GM12878 (cell line): ENCODE measurements at regions not wholly inside any gene's neighbourhood (a gene's known extent, or its start where the extent isn't known, plus 50 kb on each side); places are given as distances from the start of the nearest gene placed in this dataset.

Experiments
- ASH2L ChIP-seq: fragments of 300-600, 200-600 bp; sonication (generic); IDR thresholded peaks from 2 replicates; pipeline ENCODE4 v1.6.1; 2017; ENCODE audit warnings: low read depth, mild to moderate bottlenecking, borderline replicate concordance
- EGR1 ChIP-seq, 2 experiments: IDR thresholded peaks; 1 replicate in 1 of 2; 2 replicates in 1 of 2; pipeline ENCODE4 v1.6.1; 2011 to 2012; ENCODE audit warnings: low read depth in 2 of 2, low read length in 2 of 2, borderline replicate concordance in 1 of 2, mild to moderate bottlenecking in 1 of 2, moderate library complexity in 1 of 2
- GATAD2B ChIP-seq: fragments of 450-650 bp; conservative IDR thresholded peaks from 2 replicates; pipeline ENCODE4 v1.6.1; 2017; ENCODE audit warnings: low read depth, mild to moderate bottlenecking, moderate library complexity
- NFYB ChIP-seq: IDR thresholded peaks from 2 replicates; pipeline ENCODE4 v1.6.1; 2011; ENCODE audit warnings: low read depth, mild to moderate bottlenecking, low read length, improper control_type of control experiment, moderate library complexity; ENCODE audit not compliant: insufficient read depth
- SPI1 ChIP-seq: IDR thresholded peaks from 2 replicates; pipeline ENCODE4 v1.6.1; 2011; ENCODE audit warnings: low read depth, mild to moderate bottlenecking, low read length, moderate library complexity, borderline replicate concordance; ENCODE audit not compliant: insufficient read depth
- ZBTB40 ChIP-seq: fragments of 450-650 bp; IDR thresholded peaks from 2 replicates; pipeline ENCODE4 v1.6.1; 2016; ENCODE audit warnings: mild to moderate bottlenecking, moderate library complexity, borderline replicate concordance

GRCh38 chr2:234133004-234133403 is 82.5 kb downstream of the SPP2 start:
- TF ChIP-seq NFYB, result no peak
- no peak for TF ChIP-seq SPI1
- TF ChIP-seq GATAD2B, result no peak
- TF ChIP-seq ASH2L, result no peak
- no peak for TF ChIP-seq ZBTB40
- TF ChIP-seq EGR1 (IDR thresholded peaks at IDR 0.05; ENCODE audit: borderline replicate concordance in 1 of 2, low read depth in 2 of 2, low read length in 2 of 2), result no peak
